ENCODE measurements at regions not wholly inside any gene's neighbourhood (a gene's known extent, or its start where the extent isn't known, plus 50 kb on each side); places are given as distances from the start of the nearest gene placed in this dataset.
A peak's percentile ranks its signal among the peaks of the same experiment; 100 is the strongest.
"Not testable (repeated sequence)": the region's sequence is repeated elsewhere in the genome, so short reads cannot be mapped to it uniquely, and the experiment has no call there.

GRCh38 chr5:17022296-17022695, 86.2 kb upstream of the MYO10 start:
- no peaks in the 10 kb centered on the region for H3K27me3 ChIP-seq (replicated peaks in 1 of 7)
- no peak overlapping the region for H3K4me3 ChIP-seq
- no peaks in the 10 kb centered on the region for H3K9me3 ChIP-seq
- no peaks in the 10 kb centered on the region for H3K36me3 ChIP-seq
- 67 to 95% (median 80%) methylated on average over 2 of the region's 2 CpGs for WGBS, 5 donors
- intact Hi-C loops (cut with DNase I; ENCODE audit: low total_unique reads): no loop called here
- peaks cover 0 to 10% (median 4%) of the 10 kb centered on the region in 6 donors for H3K4me1 ChIP-seq
- peak overlapping the region in 7 of 8 donors; percentile 13 to 61 (median 50) for H3K27ac ChIP-seq
- no peak for DNase-seq
- TF ChIP-seq CTCF (IDR thresholded peaks at IDR 0.05 in 8 of 11, conservative IDR thresholded peaks at IDR 0.05 in 3 of 11) (no peak), POLR2AphosphoS5 (IDR thresholded peaks at IDR 0.05) (no peak)

- Histone ChIP-seq H3K4me3 (no peak overlapping the region), H3K27me3 (replicated peaks in 1 of 7) (no peaks in the 10 kb centered on the region), H3K9me3 (peaks cover 0 to 6% (median 0%) of the 10 kb centered on the region in 8 donors), H3K27ac (no peak overlapping the region), H3K4me1 (peaks cover 0 to 10% (median 4%) of the 10 kb centered on the region in 6 donors), H3K36me3 (no peaks in the 10 kb centered on the region)
- no peak for DNase-seq
- intact Hi-C loops (cut with DNase I; ENCODE audit: low total_unique reads): no loop called here
- 84 to 94% (median 91%) methylated on average over 6 of the region's 6 CpGs for WGBS, 5 donors
- TF ChIP-seq POLR2AphosphoS5 (IDR thresholded peaks at IDR 0.05) (no peak), POLR2A (IDR thresholded peaks at IDR 0.05) (no peak), CTCF (IDR thresholded peaks at IDR 0.05 in 8 of 11, conservative IDR thresholded peaks at IDR 0.05 in 3 of 11) (no peak)
Observed at GRCh38 chr5:17024686-17025180, 88.6 kb upstream of the MYO10 start.

GRCh38 chr5:17031659-17032277, 95.7 kb upstream of the MYO10 start:
- H3K36me3 ChIP-seq; H3K27ac ChIP-seq; H3K4me3 ChIP-seq; H3K4me1 ChIP-seq; intact Hi-C loops (cut with DNase I; ENCODE audit: low total_unique reads); DNase-seq; H3K27me3 ChIP-seq (replicated peaks in 1 of 7): not testable (repeated sequence)
- peaks cover 0 to 12% (median 3%) of the 10 kb centered on the region in 8 donors for H3K9me3 ChIP-seq
- 94 to 98% (median 96%) methylated on average over 24 of the region's 24 CpGs for WGBS, 5 donors

GRCh38 chr5:17032314-17032985, 96.4 kb upstream of the MYO10 start:
- H3K4me3 ChIP-seq; intact Hi-C loops (cut with DNase I; ENCODE audit: low total_unique reads); H3K27me3 ChIP-seq (replicated peaks in 1 of 7); H3K4me1 ChIP-seq; DNase-seq; H3K27ac ChIP-seq; H3K36me3 ChIP-seq: not testable (repeated sequence)
- peaks cover 0 to 12% (median 3%) of the 10 kb centered on the region in 8 donors for H3K9me3 ChIP-seq
- 91 to 95% (median 94%) methylated on average over 17 to 43 of the region's 43 CpGs for WGBS, 5 donors

GRCh38 chr5:17034992-17035391, 98.9 kb upstream of the MYO10 start:
- H3K36me3 ChIP-seq; intact Hi-C loops (cut with DNase I; ENCODE audit: low total_unique reads); H3K27ac ChIP-seq; H3K4me3 ChIP-seq; H3K27me3 ChIP-seq (replicated peaks in 1 of 7); H3K9me3 ChIP-seq; H3K4me1 ChIP-seq; DNase-seq: not testable (repeated sequence)
- 90 to 95% (median 93%) methylated on average over 2 of the region's 2 CpGs for WGBS, 5 donors

Measured in spleen (tissue), 11 donors.